H9 (cell line): ENCODE measurements at regions not wholly inside any gene's neighbourhood (a gene's known extent, or its start where the extent isn't known, plus 50 kb on each side); places are given as distances from the start of the nearest gene placed in this dataset.

Source experiments
- DNase-seq: peaks from one replicate; pipeline ENCODE4 v3.0.0-alpha.2; 2017
- H2AFZ ChIP-seq: one replicate; pipeline ENCODE4 v1.6.1; 2013; ENCODE audit warnings: mild to moderate bottlenecking, low read length, control low read depth, moderate library complexity
- H2AK5ac ChIP-seq: 2 replicates; pipeline ENCODE4 v1.6.1; 2013; ENCODE audit warnings: low read length, control low read depth, mixed read lengths; ENCODE audit not compliant: insufficient read length
- H2BK120ac ChIP-seq: one replicate; pipeline ENCODE4 v1.6.1; 2013; ENCODE audit warnings: low read depth, mild to moderate bottlenecking, low read length, control low read depth, inconsistent platforms; ENCODE audit not compliant: poor library complexity, severe bottlenecking
- H2BK12ac ChIP-seq: 2 replicates; pipeline ENCODE4 v1.6.1; 2013; ENCODE audit warnings: low read length, control low read depth, mixed read lengths, low read depth; ENCODE audit not compliant: insufficient read length
- H2BK15ac ChIP-seq: 2 replicates; pipeline ENCODE4 v1.6.1; 2013; ENCODE audit warnings: low read depth, low read length, control low read depth
- H2BK20ac ChIP-seq: one replicate; pipeline ENCODE4 v1.6.1; 2013; ENCODE audit warnings: low read depth, mild to moderate bottlenecking, low read length, control low read depth, inconsistent platforms; ENCODE audit not compliant: poor library complexity, severe bottlenecking
- H2BK5ac ChIP-seq: 2 replicates; pipeline ENCODE4 v1.6.1; 2013; ENCODE audit warnings: low read length, control low read depth, mixed read lengths; ENCODE audit not compliant: insufficient read length
- H3K14ac ChIP-seq: 2 replicates; pipeline ENCODE4 v1.6.1; 2013; ENCODE audit warnings: low read length, control low read depth; ENCODE audit not compliant: insufficient read depth
- H3K18ac ChIP-seq: 2 replicates; pipeline ENCODE4 v1.6.1; 2013; ENCODE audit warnings: low read depth, mild to moderate bottlenecking, mixed read lengths, low read length, control low read depth; ENCODE audit not compliant: insufficient read length
- H3K23ac ChIP-seq: 2 replicates; pipeline ENCODE4 v1.6.1; 2013; ENCODE audit warnings: low read length, control low read depth, mixed read lengths, low read depth; ENCODE audit not compliant: insufficient read length
- H3K23me2 ChIP-seq: 2 replicates; pipeline ENCODE4 v1.6.1; 2013; ENCODE audit warnings: low read depth, mild to moderate bottlenecking, mixed read lengths, low read length, control low read depth; ENCODE audit not compliant: insufficient read length, poor library complexity, severe bottlenecking
- H3K27ac ChIP-seq: 2 replicates; pipeline ENCODE4 v1.5.1; 2013; ENCODE audit warnings: low read length, control low read depth, mixed read lengths, low read depth; ENCODE audit not compliant: insufficient read length
- H3K27me3 ChIP-seq: 2 replicates; pipeline ENCODE4 v1.6.1; 2013; ENCODE audit warnings: low read length, control low read depth, inconsistent platforms; ENCODE audit not compliant: insufficient read depth
- H3K4ac ChIP-seq: 2 replicates; pipeline ENCODE4 v1.6.1; 2013; ENCODE audit warnings: low read depth, mild to moderate bottlenecking, control low read depth, inconsistent platforms, low read length, moderate library complexity
- H3K4me1 ChIP-seq: 2 replicates; pipeline ENCODE4 v1.6.1; 2013; ENCODE audit warnings: low read length, control low read depth, inconsistent platforms; ENCODE audit not compliant: insufficient read depth
- H3K4me2 ChIP-seq: 2 replicates; pipeline ENCODE4 v1.6.1; 2013; ENCODE audit warnings: low read length, control low read depth, mixed read lengths; ENCODE audit not compliant: insufficient read length, insufficient read depth
- H3K56ac ChIP-seq: 2 replicates; pipeline ENCODE4 v1.6.1; 2013; ENCODE audit warnings: low read depth, mild to moderate bottlenecking, mixed read lengths, low read length, control low read depth; ENCODE audit not compliant: insufficient read length
- H3K79me1 ChIP-seq: 2 replicates; pipeline ENCODE4 v1.6.1; 2013; ENCODE audit warnings: low read depth, mild to moderate bottlenecking, moderate library complexity, low read length, control low read depth, inconsistent platforms; ENCODE audit not compliant: insufficient read depth, poor library complexity, severe bottlenecking
- H3K79me2 ChIP-seq: 2 replicates; pipeline ENCODE4 v1.6.1; 2013; ENCODE audit warnings: low read length, control low read depth, inconsistent platforms; ENCODE audit not compliant: insufficient read depth
- H3K9ac ChIP-seq: 2 replicates; pipeline ENCODE4 v1.6.1; 2013; ENCODE audit warnings: low read length, control low read depth, mixed read lengths; ENCODE audit not compliant: insufficient read length; ENCODE audit errors: extremely low read depth
- H3K9me3 ChIP-seq: one replicate; pipeline ENCODE4 v1.6.1; 2013; ENCODE audit warnings: low read depth, low read length, inconsistent platforms; ENCODE audit not compliant: control insufficient read depth
- H3T11ph ChIP-seq: one replicate; pipeline ENCODE4 v1.6.1; 2013; ENCODE audit warnings: mild to moderate bottlenecking, low read length, control low read depth, inconsistent platforms
- H4K20me1 ChIP-seq: one replicate; pipeline ENCODE4 v1.6.1; 2013; ENCODE audit not compliant: control insufficient read depth, insufficient read length, insufficient read depth
- H4K5ac ChIP-seq: 2 replicates; pipeline ENCODE4 v1.6.1; 2013; ENCODE audit warnings: low read depth, mild to moderate bottlenecking, mixed read lengths, low read length, control low read depth; ENCODE audit not compliant: insufficient read length
- H4K8ac ChIP-seq: replicated peaks from 2 replicates; pipeline ENCODE4 v1.6.1; 2013; ENCODE audit warnings: low read length, control low read depth, mixed read lengths, low read depth; ENCODE audit not compliant: insufficient read length
- H4K91ac ChIP-seq: 2 replicates; pipeline ENCODE4 v1.6.1; 2013; ENCODE audit warnings: low read depth, mild to moderate bottlenecking, moderate library complexity, mixed read lengths, low read length, control low read depth; ENCODE audit not compliant: insufficient read length
- H3K27ac Mint-ChIP-seq, 3 experiments: 2 replicates in 2 of 3; 3 replicates in 1 of 3; pipeline ENCODE4 v1.8.0; 2020 to 2021; ENCODE audit warnings: mixed read lengths in 3 of 3, mild to moderate bottlenecking in 1 of 3, moderate library complexity in 1 of 3
- H3K27me3 Mint-ChIP-seq: 2 replicates; pipeline ENCODE4 v1.8.0; 2021; ENCODE audit warnings: low read depth, mild to moderate bottlenecking, moderate library complexity, mixed read lengths
- H3K36me3 Mint-ChIP-seq, 3 experiments: 2 replicates in 2 of 3; 3 replicates in 1 of 3; pipeline ENCODE4 v1.8.0; 2020 to 2021; ENCODE audit warnings: low read depth in 3 of 3, mixed read lengths in 3 of 3; ENCODE audit not compliant: insufficient read depth in 1 of 3
- H3K4me1 Mint-ChIP-seq, 2 experiments: 2 replicates each; pipeline ENCODE4 v1.8.0; 2020; ENCODE audit warnings: mixed read lengths in 2 of 2
- H3K4me3 Mint-ChIP-seq, 2 experiments: 2 replicates in 1 of 2; 3 replicates in 1 of 2; pipeline ENCODE4 v1.8.0; 2020 to 2021; ENCODE audit warnings: mild to moderate bottlenecking in 2 of 2, mixed read lengths in 2 of 2, moderate library complexity in 1 of 2
- H3K9me3 Mint-ChIP-seq, 2 experiments: 2 replicates in 1 of 2; 3 replicates in 1 of 2; pipeline ENCODE4 v1.8.0; 2020; ENCODE audit warnings: mild to moderate bottlenecking in 2 of 2, mixed read lengths in 2 of 2, moderate library complexity in 1 of 2
- CTCF ChIP-seq: fragments of 200-600 bp; sonication (generic); conservative IDR thresholded peaks from 3 replicates; pipeline ENCODE4 v1.8.0; 2021; ENCODE audit warnings: antibody characterized with exemption, mild to moderate bottlenecking
- WGBS: extraction: QIAGEN DNeasy Blood & Tissue Kit; methylation state at CpG from one replicate; pipeline ENCODE4 v1.1.7; 2013; ENCODE audit warnings: missing lambda C conversion rate, low lambda C conversion rate, mixed read lengths; ENCODE audit not compliant: insufficient read length; ENCODE audit errors: extremely low coverage; 5-methylcytosine and 5-hydroxymethylcytosine counted together

- H4K8ac ChIP-seq: no peak overlapping the region
- no peak overlapping the region for H3K18ac ChIP-seq
- no peak for TF ChIP-seq CTCF
- no peak overlapping the region for H3K4ac ChIP-seq
- H3K27me3 Mint-ChIP-seq: no peaks in the 10 kb centered on the region; the same call in 1 of the 2 replicates
- no peak overlapping the region for H2BK15ac ChIP-seq
- no peak overlapping the region for H3K9ac ChIP-seq
- WGBS: no CpG with 5 or more reads among the region's 6 CpGs
- H3K4me1 ChIP-seq: peaks cover 3% of the 10 kb centered on the region; the same call in 1 of the 2 replicates
- H3K23ac ChIP-seq: no peak overlapping the region
- H3K9me3 ChIP-seq: no peaks in the 10 kb centered on the region
- no peaks in the 10 kb centered on the region for H3K27me3 ChIP-seq
- H3K4me1 Mint-ChIP-seq: peaks cover 3 to 14% of the 10 kb centered on the region in 2 experiments
- no peaks in the 10 kb centered on the region for H3K23me2 ChIP-seq
- H3K36me3 Mint-ChIP-seq: peaks cover 0 to 3% (median 0%) of the 10 kb centered on the region in 3 experiments; a peak in 2 of 7 replicates
- no peak overlapping the region for H2BK20ac ChIP-seq
- no peak overlapping the region for H3K14ac ChIP-seq
- H2AFZ ChIP-seq: no peak overlapping the region
- no peak overlapping the region for H3K27ac Mint-ChIP-seq
- no peak overlapping the region for H4K91ac ChIP-seq
- peaks cover 0 to 3% of the 10 kb centered on the region in 2 experiments; a peak in 2 of 5 replicates for H3K9me3 Mint-ChIP-seq
- H4K5ac ChIP-seq: no peak overlapping the region
- H3K79me2 ChIP-seq: no peaks in the 10 kb centered on the region
- no peak overlapping the region for H3K56ac ChIP-seq
- H3K27ac ChIP-seq: no peak overlapping the region
- H2BK12ac ChIP-seq: no peak overlapping the region
- H3K4me3 Mint-ChIP-seq: no peak overlapping the region
- no peak overlapping the region for H3K4me2 ChIP-seq
- H2AK5ac ChIP-seq: no peak overlapping the region
- no peak overlapping the region for H3T11ph ChIP-seq
- H2BK120ac ChIP-seq: no peak overlapping the region
- H2BK5ac ChIP-seq: no peak overlapping the region
- no peak for DNase-seq
- H3K79me1 ChIP-seq: no peaks in the 10 kb centered on the region
- H4K20me1 ChIP-seq: no peaks in the 10 kb centered on the region
Measured at GRCh38 chr14:34027990-34028495, 77.2 kb upstream of the EGLN3 start.
